SIG-M5 treated with dmso at 0.1 percent for 504 hours (cell line): ENCODE measurements at regions not wholly inside any gene's neighbourhood (a gene's known extent, or its start where the extent isn't known, plus 50 kb on each side); places are given as distances from the start of the nearest gene placed in this dataset.
A peak's percentile ranks its signal among the peaks of the same experiment; 100 is the strongest.

ENCODE experiments used
- DNase-seq: peaks from one replicate; lab custom pipeline; 2025; ENCODE audit not compliant: unreplicated experiment; lab: John Stamatoyannopoulos, UW

- no peak for DNase-seq
These were observed 296.5 kb upstream of the AZI2 start for GRCh38 chr3:28645149-28645548.

GRCh38 chr3:28646435-28646834, 297.8 kb upstream of the AZI2 start:
- no peak for DNase-seq

GRCh38 chr3:28649266-28649665, 300.6 kb upstream of the AZI2 start:
- DNase-seq = no peak

GRCh38 chr3:28651159-28651558, 302.5 kb upstream of the AZI2 start:
- no peak for DNase-seq

- DNase-seq = no peak
These were observed 315.5 kb upstream of the AZI2 start for GRCh38 chr3:28664123-28664522.

- DNase-seq = peak; percentile 65
These were observed 319.3 kb upstream of the AZI2 start for GRCh38 chr3:28667646-28668621.

- no peak for DNase-seq
These were observed 321.2 kb upstream of the AZI2 start for GRCh38 chr3:28669870-28670269.

GRCh38 chr3:28672406-28672805, 323.8 kb upstream of the AZI2 start:
- DNase-seq = no peak

GRCh38 chr3:28673446-28673845, 324.8 kb upstream of the AZI2 start:
- no peak for DNase-seq

- no peak for DNase-seq
These were observed 325.6 kb upstream of the AZI2 start for GRCh38 chr3:28674212-28674611.

GRCh38 chr3:28677581-28677980, 329.0 kb upstream of the AZI2 start:
- no peak for DNase-seq

- no peak for DNase-seq
These were observed 329.5 kb upstream of the AZI2 start for GRCh38 chr3:28678086-28678485.

GRCh38 chr3:28680050-28680449, 331.4 kb upstream of the AZI2 start:
- no peak for DNase-seq

- no peak for DNase-seq
These were observed 333.5 kb upstream of the AZI2 start for GRCh38 chr3:28682121-28682520.

GRCh38 chr3:28690176-28690575, 341.6 kb upstream of the AZI2 start:
- no peak for DNase-seq

GRCh38 chr3:28698706-28699105, 350.1 kb upstream of the AZI2 start:
- DNase-seq = no peak

- DNase-seq = no peak
These were observed 350.7 kb upstream of the AZI2 start for GRCh38 chr3:28699283-28699682.

- no peak for DNase-seq
These were observed 352.1 kb upstream of the AZI2 start for GRCh38 chr3:28700728-28701127.

- no peak for DNase-seq
These were observed 355.2 kb upstream of the AZI2 start for GRCh38 chr3:28703843-28704242.

GRCh38 chr3:28711293-28711692, 362.7 kb upstream of the AZI2 start:
- no peak for DNase-seq

- no peak for DNase-seq
These were observed 368.3 kb upstream of the AZI2 start for GRCh38 chr3:28716939-28717338.

- DNase-seq = no peak
These were observed 369.6 kb upstream of the AZI2 start for GRCh38 chr3:28718074-28718849.
